Psoas muscle (tissue), 7 donors: ENCODE measurements at regions not wholly inside any gene's neighbourhood (a gene's known extent, or its start where the extent isn't known, plus 50 kb on each side); places are given as distances from the start of the nearest gene placed in this dataset.
A peak's percentile ranks its signal among the peaks of the same experiment; 100 is the strongest.

Source experiments
- ATAC-seq, 4 donors: fragments of 200-7000 bp; cut with Tn5 transposase; one replicate each; pipeline ENCODE4 v1.9.1; 2020; ENCODE audit warnings: moderate library complexity in 3 of 4, mild to moderate bottlenecking in 2 of 4
- DNase-seq, 2 donors: peaks; one replicate each; pipeline ENCODE4 v3.0.0-alpha.2; 2020
- H3K27ac ChIP-seq: fragments of 200-600 bp; one replicate; pipeline ENCODE4 v1.8.0; 2022
- H3K27me3 ChIP-seq, 3 donors: fragments of 200-600 bp in 1 of 3; one replicate each; pipeline versions ENCODE4 v1.6.1 to v1.8.0; 2013 to 2022; ENCODE audit warnings: low read length in 2 of 3, mild to moderate bottlenecking in 2 of 3, moderate library complexity in 1 of 3; ENCODE audit not compliant: insufficient read depth in 3 of 3
- H3K36me3 ChIP-seq, 2 donors: fragments of 200-600 bp in 1 of 2; one replicate each; pipeline versions ENCODE4 v1.6.1 to v1.8.0; 2013 to 2022; ENCODE audit warnings: low read depth in 1 of 2, mild to moderate bottlenecking in 1 of 2, moderate library complexity in 1 of 2; ENCODE audit not compliant: insufficient read depth in 1 of 2
- H3K4me1 ChIP-seq: fragments of 200-600 bp; one replicate; pipeline ENCODE4 v1.8.0; 2022
- H3K4me3 ChIP-seq: fragments of 200-600 bp; one replicate; pipeline ENCODE4 v1.8.0; 2022; ENCODE audit warnings: mild to moderate bottlenecking
- H3K9me3 ChIP-seq: fragments of 200-600 bp; one replicate; pipeline ENCODE4 v1.8.0; 2022
- WGBS, 3 donors: extraction: QIAGEN DNeasy Blood & Tissue Kit; methylation state at CpG; one replicate each; pipeline versions ENCODE4 v1.1.6 to v1.1.7; 2013; 5-methylcytosine and 5-hydroxymethylcytosine counted together
- intact Hi-C, 2 donors: fragments of 100-400 bp; cut with DNase I; formaldehyde crosslinking; loops; one replicate each; pipeline versions ENCODE4 v1.11.0 to v1.14.2; 2022
- TF ChIP-seq, protein P1 (sequence below): fragments of 200-600 bp; IDR thresholded peaks from one replicate; pipeline ENCODE4 v1.8.0; 2022; ENCODE audit warnings: antibody characterized with exemption
- donor health status: healthy with polysubstance abuse.
- donor health status: DM: no; HTN: no; CAD: no; lungs with moderate emphysema.
- donor health status: Bipolar disorder and iron deficiency.
- donor health status: healthy.
- donor health status: DM: yes; HTN: yes; CAD: no.
- donor health status: DM: no; HTN: no; CAD: no.
- donor health status: DM: yes; HTN: yes; CAD: no.

DNA sequence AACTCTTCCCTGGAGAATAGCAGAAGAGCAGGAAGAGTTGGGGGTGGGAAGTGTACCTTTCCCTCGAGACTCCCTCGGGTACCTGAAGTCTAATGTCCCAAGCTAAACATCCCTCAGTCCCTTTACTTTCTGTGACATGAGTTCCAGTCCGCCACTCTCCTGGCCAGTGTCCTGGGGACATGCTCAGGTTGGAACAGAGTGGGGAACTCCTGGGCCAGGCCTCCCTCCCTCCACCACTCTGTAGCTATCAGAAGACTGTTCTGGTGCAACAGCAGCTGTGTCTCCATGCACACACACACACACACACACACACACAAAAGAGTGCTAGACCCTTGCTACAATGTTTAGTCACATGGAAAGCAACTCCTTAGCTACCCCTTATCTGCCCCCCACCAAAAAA, 155.0 kb upstream of the HES1 start:
- H3K27me3 ChIP-seq: no peaks in the 10 kb centered on the region
- DNase-seq: no peak
- TF ChIP-seq, protein P1, sequence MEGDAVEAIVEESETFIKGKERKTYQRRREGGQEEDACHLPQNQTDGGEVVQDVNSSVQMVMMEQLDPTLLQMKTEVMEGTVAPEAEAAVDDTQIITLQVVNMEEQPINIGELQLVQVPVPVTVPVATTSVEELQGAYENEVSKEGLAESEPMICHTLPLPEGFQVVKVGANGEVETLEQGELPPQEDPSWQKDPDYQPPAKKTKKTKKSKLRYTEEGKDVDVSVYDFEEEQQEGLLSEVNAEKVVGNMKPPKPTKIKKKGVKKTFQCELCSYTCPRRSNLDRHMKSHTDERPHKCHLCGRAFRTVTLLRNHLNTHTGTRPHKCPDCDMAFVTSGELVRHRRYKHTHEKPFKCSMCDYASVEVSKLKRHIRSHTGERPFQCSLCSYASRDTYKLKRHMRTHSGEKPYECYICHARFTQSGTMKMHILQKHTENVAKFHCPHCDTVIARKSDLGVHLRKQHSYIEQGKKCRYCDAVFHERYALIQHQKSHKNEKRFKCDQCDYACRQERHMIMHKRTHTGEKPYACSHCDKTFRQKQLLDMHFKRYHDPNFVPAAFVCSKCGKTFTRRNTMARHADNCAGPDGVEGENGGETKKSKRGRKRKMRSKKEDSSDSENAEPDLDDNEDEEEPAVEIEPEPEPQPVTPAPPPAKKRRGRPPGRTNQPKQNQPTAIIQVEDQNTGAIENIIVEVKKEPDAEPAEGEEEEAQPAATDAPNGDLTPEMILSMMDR: no peak

DNA sequence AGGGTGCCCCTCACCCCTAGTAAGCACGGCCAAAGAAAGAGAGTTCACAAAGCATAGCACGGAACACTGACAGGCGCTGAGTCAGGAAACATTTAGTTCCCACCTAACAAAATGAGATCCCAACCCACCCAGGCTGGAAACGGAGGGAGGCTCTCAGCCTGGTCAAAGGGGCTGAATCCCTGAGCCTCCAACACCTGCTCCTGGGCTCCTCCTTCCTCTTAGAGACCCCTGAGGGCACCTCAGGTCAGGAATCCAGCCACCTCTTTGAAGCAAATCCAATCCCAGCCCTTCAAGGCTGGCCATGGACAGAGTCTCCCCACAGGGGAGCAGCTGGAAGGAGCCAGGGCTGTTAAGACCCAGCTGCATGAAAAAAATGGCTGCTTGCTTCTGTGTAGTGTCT, 154.4 kb upstream of the HES1 start:
- intact Hi-C loops: no loop called here
- no peak for DNase-seq
- Histone ChIP-seq H3K9me3 (no peaks in the 10 kb centered on the region), H3K27me3 (no peaks in the 10 kb centered on the region), H3K36me3 (no peaks in the 10 kb centered on the region), H3K4me1 (peaks cover 19% of the 10 kb centered on the region), H3K27ac (no peak overlapping the region), H3K4me3 (no peak overlapping the region)
- 70 to 82% (median 72%) methylated on average over 4 of the region's 4 CpGs for WGBS, 3 donors
- no peak for ATAC-seq
- TF ChIP-seq, protein P1: no peak

More for the DNA sequence above, 155.0 kb upstream of the HES1 start:
- intact Hi-C loops: no loop called here
- H3K27ac ChIP-seq: no peak overlapping the region
- H3K4me3 ChIP-seq: no peak overlapping the region
- H3K36me3 ChIP-seq: no peaks in the 10 kb centered on the region
- WGBS, 3 donors: 90 to 96% (median 90%) methylated on average over 3 of the region's 3 CpGs
- H3K4me1 ChIP-seq: peaks cover 19% of the 10 kb centered on the region
- no peak for ATAC-seq
- no peaks in the 10 kb centered on the region for H3K9me3 ChIP-seq

DNA sequence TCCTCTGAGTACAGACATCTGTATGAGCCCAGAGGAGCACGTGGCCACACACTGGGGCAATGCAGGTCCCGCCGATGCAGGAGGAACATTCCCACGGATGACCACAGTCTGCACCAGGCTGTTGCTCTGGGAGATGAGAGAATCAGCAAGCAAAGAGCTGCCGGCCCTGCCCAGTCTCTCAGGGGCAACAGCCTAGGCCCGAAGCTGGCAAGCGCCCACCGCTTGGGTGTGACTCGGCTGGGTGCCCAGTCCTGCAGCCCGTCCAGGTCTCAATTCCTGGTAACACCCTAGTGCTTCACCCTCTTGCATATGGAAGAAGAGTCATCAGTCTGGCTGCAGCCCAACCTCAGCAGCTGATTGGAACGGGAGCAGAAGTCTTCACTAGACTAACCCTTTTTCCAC, 153.7 kb upstream of the HES1 start:
- no peaks in the 10 kb centered on the region for H3K36me3 ChIP-seq
- H3K27me3 ChIP-seq: no peaks in the 10 kb centered on the region
- no peaks in the 10 kb centered on the region for H3K9me3 ChIP-seq
- intact Hi-C loops: no loop called here
- peaks cover 19% of the 10 kb centered on the region for H3K4me1 ChIP-seq
- peak overlapping the region; percentile 7 for H3K27ac ChIP-seq
- peak; percentile 83 to 93 (median 90) for ATAC-seq
- 11 to 20% (median 13%) methylated on average over 11 of the region's 11 CpGs for WGBS, 3 donors
- no peak overlapping the region for H3K4me3 ChIP-seq
- TF ChIP-seq, protein P1: no peak
- peak; percentile 83 to 92 for DNase-seq

DNA sequence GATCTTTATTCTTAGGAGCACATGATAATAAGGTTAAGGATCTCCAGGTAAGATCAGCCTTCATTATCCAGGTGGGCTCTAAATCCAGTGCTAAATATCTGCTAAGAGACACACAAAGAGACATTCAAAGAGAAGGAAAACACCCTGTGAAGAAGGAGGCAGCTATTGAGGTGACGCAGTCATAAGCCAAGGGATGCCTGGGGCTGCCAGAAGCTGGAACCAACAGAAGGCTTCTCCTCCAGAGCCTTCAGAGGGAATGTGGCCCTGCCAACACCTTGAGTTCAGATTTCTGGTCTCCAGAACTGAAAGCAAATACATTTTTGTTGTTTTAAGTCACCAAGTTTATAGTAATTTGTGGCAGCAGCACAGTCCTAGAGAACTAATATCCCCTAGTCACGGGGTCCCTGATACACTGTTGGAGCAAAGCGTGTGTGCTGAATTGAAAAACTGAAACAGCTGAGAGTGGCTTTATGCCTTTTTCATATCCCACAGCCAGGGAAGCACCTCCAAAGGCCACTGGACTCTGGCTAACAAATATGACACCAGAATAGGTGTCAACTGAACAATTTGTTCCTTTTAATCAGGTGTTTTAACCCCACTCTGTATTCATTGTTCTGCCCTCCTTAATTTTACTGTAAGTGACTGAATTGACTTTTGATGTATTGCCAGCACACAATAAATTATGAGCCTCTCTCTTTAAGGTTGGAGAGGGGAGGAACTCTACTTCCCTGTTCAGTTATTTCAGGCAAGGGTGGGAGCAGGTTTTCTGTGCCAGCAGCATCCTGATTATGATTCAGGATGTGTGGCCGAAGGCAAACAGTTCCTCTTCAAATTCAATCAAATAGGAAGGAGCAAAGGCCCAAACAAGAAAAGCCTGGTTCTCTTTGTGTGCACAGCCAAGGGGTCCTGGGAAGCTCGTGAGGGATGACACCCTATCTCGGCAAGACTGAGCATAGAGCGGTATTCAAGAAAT, 151.8 kb upstream of the HES1 start:
- Histone ChIP-seq H3K4me3 (no peak overlapping the region), H3K27me3 (no peaks in the 10 kb centered on the region), H3K27ac (no peak overlapping the region), H3K36me3 (no peaks in the 10 kb centered on the region), H3K4me1 (peaks cover 19% of the 10 kb centered on the region), H3K9me3 (no peaks in the 10 kb centered on the region)
- WGBS, 3 donors: 58 to 75% (median 63%) methylated on average over 7 of the region's 7 CpGs
- no peak for DNase-seq
- no peak for ATAC-seq
- intact Hi-C loops: no loop called here
- TF ChIP-seq, protein P1: no peak
